Adrenal gland (tissue), 5 donors: ENCODE measurements at regions not wholly inside any gene's neighbourhood (a gene's known extent, or its start where the extent isn't known, plus 50 kb on each side); places are given as distances from the start of the nearest gene placed in this dataset.

Experiments used
- POLR2A ChIP-seq, 2 donors: fragments of 450-650 bp; IDR thresholded peaks; one replicate each; pipeline ENCODE4 v1.6.1; 2017; ENCODE audit warnings: antibody characterized with exemption in 2 of 2, mild to moderate bottlenecking in 2 of 2, moderate library complexity in 1 of 2
- TF ChIP-seq, protein P1 (sequence below), 6 experiments: fragments of 450-650 bp in 4 of 6; fragments of 200-600 bp in 2 of 6; sonication (generic) in 1 of 6; IDR thresholded peaks; 1 replicate in 5 of 6; 2 replicates in 1 of 6; pipeline versions ENCODE4 v1.5.1 to v1.8.0; 2016 to 2021; ENCODE audit warnings: antibody characterized with exemption in 6 of 6, mild to moderate bottlenecking in 2 of 6, moderate library complexity in 1 of 6
- donor health status: DM: no; HTN: no; CAD: no.

DNA sequence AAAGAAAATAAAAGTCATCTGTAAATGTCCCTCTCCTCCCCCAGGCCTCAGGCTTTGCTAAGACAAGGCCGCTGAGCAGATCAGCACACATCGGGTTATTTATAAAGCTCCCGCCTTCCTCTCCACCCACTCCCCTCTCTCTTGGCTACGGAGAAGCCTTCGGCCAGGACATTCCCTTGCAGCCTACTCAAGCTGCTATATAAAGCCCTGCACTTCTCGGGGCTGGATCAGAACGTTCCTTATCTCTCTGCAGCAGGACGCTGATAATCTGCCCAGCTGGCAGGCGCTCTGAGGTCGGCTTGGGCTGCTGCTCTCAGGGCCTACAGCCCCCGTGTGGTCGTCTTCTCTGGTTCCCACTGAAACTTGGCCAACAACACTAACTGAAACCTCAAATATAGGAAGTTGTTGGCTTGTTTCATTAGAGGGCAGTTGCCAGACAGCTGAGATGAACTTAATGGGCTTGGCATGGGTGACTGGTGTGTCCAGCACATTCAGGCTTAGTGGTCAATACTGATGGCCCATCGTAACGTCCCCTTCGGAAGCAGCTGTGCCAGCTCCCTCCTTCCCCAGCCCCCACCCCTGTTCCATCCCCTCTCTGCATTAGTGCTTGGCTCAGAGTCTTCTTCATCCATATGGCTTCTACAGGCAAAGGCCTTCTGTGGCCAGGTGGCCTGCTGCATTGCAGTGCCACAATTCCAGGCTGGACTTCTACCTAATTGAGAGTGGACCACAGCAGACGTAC is 64.6 kb downstream of the IER5 start:
- TF ChIP-seq, protein P1, sequence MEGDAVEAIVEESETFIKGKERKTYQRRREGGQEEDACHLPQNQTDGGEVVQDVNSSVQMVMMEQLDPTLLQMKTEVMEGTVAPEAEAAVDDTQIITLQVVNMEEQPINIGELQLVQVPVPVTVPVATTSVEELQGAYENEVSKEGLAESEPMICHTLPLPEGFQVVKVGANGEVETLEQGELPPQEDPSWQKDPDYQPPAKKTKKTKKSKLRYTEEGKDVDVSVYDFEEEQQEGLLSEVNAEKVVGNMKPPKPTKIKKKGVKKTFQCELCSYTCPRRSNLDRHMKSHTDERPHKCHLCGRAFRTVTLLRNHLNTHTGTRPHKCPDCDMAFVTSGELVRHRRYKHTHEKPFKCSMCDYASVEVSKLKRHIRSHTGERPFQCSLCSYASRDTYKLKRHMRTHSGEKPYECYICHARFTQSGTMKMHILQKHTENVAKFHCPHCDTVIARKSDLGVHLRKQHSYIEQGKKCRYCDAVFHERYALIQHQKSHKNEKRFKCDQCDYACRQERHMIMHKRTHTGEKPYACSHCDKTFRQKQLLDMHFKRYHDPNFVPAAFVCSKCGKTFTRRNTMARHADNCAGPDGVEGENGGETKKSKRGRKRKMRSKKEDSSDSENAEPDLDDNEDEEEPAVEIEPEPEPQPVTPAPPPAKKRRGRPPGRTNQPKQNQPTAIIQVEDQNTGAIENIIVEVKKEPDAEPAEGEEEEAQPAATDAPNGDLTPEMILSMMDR (IDR thresholded peaks at IDR 0.05) = peak in 5 of 6 experiments; percentile 31 to 51 (median 43)
- TF ChIP-seq POLR2A (IDR thresholded peaks at IDR 0.05) = peak in 1 of 2 donors; percentile 79
